H9 (cell line): ENCODE measurements at regions not wholly inside any gene's neighbourhood (a gene's known extent, or its start where the extent isn't known, plus 50 kb on each side); places are given as distances from the start of the nearest gene placed in this dataset.
"Not testable (repeated sequence)": the region's sequence is repeated elsewhere in the genome, so short reads cannot be mapped to it uniquely, and the experiment has no call there.

Experiments used
- DNase-seq: peaks from one replicate; pipeline ENCODE4 v3.0.0-alpha.2; 2017
- H2AFZ ChIP-seq: one replicate; pipeline ENCODE4 v1.6.1; 2013; ENCODE audit warnings: mild to moderate bottlenecking, low read length, control low read depth, moderate library complexity
- H2AK5ac ChIP-seq: 2 replicates; pipeline ENCODE4 v1.6.1; 2013; ENCODE audit warnings: low read length, control low read depth, mixed read lengths; ENCODE audit not compliant: insufficient read length
- H2BK120ac ChIP-seq: one replicate; pipeline ENCODE4 v1.6.1; 2013; ENCODE audit warnings: low read depth, mild to moderate bottlenecking, low read length, control low read depth, inconsistent platforms; ENCODE audit not compliant: poor library complexity, severe bottlenecking
- H2BK12ac ChIP-seq: 2 replicates; pipeline ENCODE4 v1.6.1; 2013; ENCODE audit warnings: low read length, control low read depth, mixed read lengths, low read depth; ENCODE audit not compliant: insufficient read length
- H2BK15ac ChIP-seq: 2 replicates; pipeline ENCODE4 v1.6.1; 2013; ENCODE audit warnings: low read depth, low read length, control low read depth
- H2BK20ac ChIP-seq: one replicate; pipeline ENCODE4 v1.6.1; 2013; ENCODE audit warnings: low read depth, mild to moderate bottlenecking, low read length, control low read depth, inconsistent platforms; ENCODE audit not compliant: poor library complexity, severe bottlenecking
- H2BK5ac ChIP-seq: 2 replicates; pipeline ENCODE4 v1.6.1; 2013; ENCODE audit warnings: low read length, control low read depth, mixed read lengths; ENCODE audit not compliant: insufficient read length
- H3K14ac ChIP-seq: 2 replicates; pipeline ENCODE4 v1.6.1; 2013; ENCODE audit warnings: low read length, control low read depth; ENCODE audit not compliant: insufficient read depth
- H3K18ac ChIP-seq: 2 replicates; pipeline ENCODE4 v1.6.1; 2013; ENCODE audit warnings: low read depth, mild to moderate bottlenecking, mixed read lengths, low read length, control low read depth; ENCODE audit not compliant: insufficient read length
- H3K23ac ChIP-seq: 2 replicates; pipeline ENCODE4 v1.6.1; 2013; ENCODE audit warnings: low read length, control low read depth, mixed read lengths, low read depth; ENCODE audit not compliant: insufficient read length
- H3K23me2 ChIP-seq: 2 replicates; pipeline ENCODE4 v1.6.1; 2013; ENCODE audit warnings: low read depth, mild to moderate bottlenecking, mixed read lengths, low read length, control low read depth; ENCODE audit not compliant: insufficient read length, poor library complexity, severe bottlenecking
- H3K27ac ChIP-seq: 2 replicates; pipeline ENCODE4 v1.5.1; 2013; ENCODE audit warnings: low read length, control low read depth, mixed read lengths, low read depth; ENCODE audit not compliant: insufficient read length
- H3K27me3 ChIP-seq: 2 replicates; pipeline ENCODE4 v1.6.1; 2013; ENCODE audit warnings: low read length, control low read depth, inconsistent platforms; ENCODE audit not compliant: insufficient read depth
- H3K4ac ChIP-seq: 2 replicates; pipeline ENCODE4 v1.6.1; 2013; ENCODE audit warnings: low read depth, mild to moderate bottlenecking, control low read depth, inconsistent platforms, low read length, moderate library complexity
- H3K4me1 ChIP-seq: 2 replicates; pipeline ENCODE4 v1.6.1; 2013; ENCODE audit warnings: low read length, control low read depth, inconsistent platforms; ENCODE audit not compliant: insufficient read depth
- H3K4me2 ChIP-seq: 2 replicates; pipeline ENCODE4 v1.6.1; 2013; ENCODE audit warnings: low read length, control low read depth, mixed read lengths; ENCODE audit not compliant: insufficient read length, insufficient read depth
- H3K56ac ChIP-seq: 2 replicates; pipeline ENCODE4 v1.6.1; 2013; ENCODE audit warnings: low read depth, mild to moderate bottlenecking, mixed read lengths, low read length, control low read depth; ENCODE audit not compliant: insufficient read length
- H3K79me1 ChIP-seq: 2 replicates; pipeline ENCODE4 v1.6.1; 2013; ENCODE audit warnings: low read depth, mild to moderate bottlenecking, moderate library complexity, low read length, control low read depth, inconsistent platforms; ENCODE audit not compliant: insufficient read depth, poor library complexity, severe bottlenecking
- H3K79me2 ChIP-seq: 2 replicates; pipeline ENCODE4 v1.6.1; 2013; ENCODE audit warnings: low read length, control low read depth, inconsistent platforms; ENCODE audit not compliant: insufficient read depth
- H3K9ac ChIP-seq: 2 replicates; pipeline ENCODE4 v1.6.1; 2013; ENCODE audit warnings: low read length, control low read depth, mixed read lengths; ENCODE audit not compliant: insufficient read length; ENCODE audit errors: extremely low read depth
- H3K9me3 ChIP-seq: one replicate; pipeline ENCODE4 v1.6.1; 2013; ENCODE audit warnings: low read depth, low read length, inconsistent platforms; ENCODE audit not compliant: control insufficient read depth
- H3T11ph ChIP-seq: one replicate; pipeline ENCODE4 v1.6.1; 2013; ENCODE audit warnings: mild to moderate bottlenecking, low read length, control low read depth, inconsistent platforms
- H4K20me1 ChIP-seq: one replicate; pipeline ENCODE4 v1.6.1; 2013; ENCODE audit not compliant: control insufficient read depth, insufficient read length, insufficient read depth
- H4K5ac ChIP-seq: 2 replicates; pipeline ENCODE4 v1.6.1; 2013; ENCODE audit warnings: low read depth, mild to moderate bottlenecking, mixed read lengths, low read length, control low read depth; ENCODE audit not compliant: insufficient read length
- H4K8ac ChIP-seq: replicated peaks from 2 replicates; pipeline ENCODE4 v1.6.1; 2013; ENCODE audit warnings: low read length, control low read depth, mixed read lengths, low read depth; ENCODE audit not compliant: insufficient read length
- H4K91ac ChIP-seq: 2 replicates; pipeline ENCODE4 v1.6.1; 2013; ENCODE audit warnings: low read depth, mild to moderate bottlenecking, moderate library complexity, mixed read lengths, low read length, control low read depth; ENCODE audit not compliant: insufficient read length
- H3K27ac Mint-ChIP-seq, 3 experiments: 2 replicates in 2 of 3; 3 replicates in 1 of 3; pipeline ENCODE4 v1.8.0; 2020 to 2021; ENCODE audit warnings: mixed read lengths in 3 of 3, mild to moderate bottlenecking in 1 of 3, moderate library complexity in 1 of 3
- H3K27me3 Mint-ChIP-seq: 2 replicates; pipeline ENCODE4 v1.8.0; 2021; ENCODE audit warnings: low read depth, mild to moderate bottlenecking, moderate library complexity, mixed read lengths
- H3K36me3 Mint-ChIP-seq, 3 experiments: 2 replicates in 2 of 3; 3 replicates in 1 of 3; pipeline ENCODE4 v1.8.0; 2020 to 2021; ENCODE audit warnings: low read depth in 3 of 3, mixed read lengths in 3 of 3; ENCODE audit not compliant: insufficient read depth in 1 of 3
- H3K4me1 Mint-ChIP-seq, 2 experiments: 2 replicates each; pipeline ENCODE4 v1.8.0; 2020; ENCODE audit warnings: mixed read lengths in 2 of 2
- H3K4me3 Mint-ChIP-seq, 2 experiments: 2 replicates in 1 of 2; 3 replicates in 1 of 2; pipeline ENCODE4 v1.8.0; 2020 to 2021; ENCODE audit warnings: mild to moderate bottlenecking in 2 of 2, mixed read lengths in 2 of 2, moderate library complexity in 1 of 2
- H3K9me3 Mint-ChIP-seq, 2 experiments: 2 replicates in 1 of 2; 3 replicates in 1 of 2; pipeline ENCODE4 v1.8.0; 2020; ENCODE audit warnings: mild to moderate bottlenecking in 2 of 2, mixed read lengths in 2 of 2, moderate library complexity in 1 of 2
- WGBS: extraction: QIAGEN DNeasy Blood & Tissue Kit; methylation state at CpG from one replicate; pipeline ENCODE4 v1.1.7; 2013; ENCODE audit warnings: missing lambda C conversion rate, low lambda C conversion rate, mixed read lengths; ENCODE audit not compliant: insufficient read length; ENCODE audit errors: extremely low coverage; 5-methylcytosine and 5-hydroxymethylcytosine counted together

GRCh38 chr2:75871762-75872614 lies 161.3 kb upstream of the GCFC2 start:
- not testable (repeated sequence) for H3K9ac ChIP-seq, H3K27ac Mint-ChIP-seq, H3K4me2 ChIP-seq, H2BK15ac ChIP-seq, H3K4me1 ChIP-seq, H2BK20ac ChIP-seq, H3K4me3 Mint-ChIP-seq, H3K27ac ChIP-seq, DNase-seq, H2AFZ ChIP-seq, H3K36me3 Mint-ChIP-seq, H3K79me2 ChIP-seq, H3K23ac ChIP-seq, H3K4ac ChIP-seq, H4K91ac ChIP-seq, H4K5ac ChIP-seq, H4K20me1 ChIP-seq, H3K23me2 ChIP-seq, H3K79me1 ChIP-seq, H4K8ac ChIP-seq, H3K9me3 ChIP-seq, H3T11ph ChIP-seq, H3K14ac ChIP-seq, H3K18ac ChIP-seq, H3K9me3 Mint-ChIP-seq, H2BK5ac ChIP-seq, H3K56ac ChIP-seq, H2BK12ac ChIP-seq, H2AK5ac ChIP-seq, H2BK120ac ChIP-seq
- peaks cover 33% of the 10 kb centered on the region; the same call in 1 of the 2 replicates for H3K27me3 ChIP-seq
- Mint-ChIP-seq H3K4me1 (peaks cover 12 to 13% of the 10 kb centered on the region in 2 experiments), H3K27me3 (peaks cover 99% of the 10 kb centered on the region)
- no CpG with 5 or more reads among the region's 25 CpGs for WGBS
